GM12878 (cell line): ENCODE measurements at regions not wholly inside any gene's neighbourhood (a gene's known extent, or its start where the extent isn't known, plus 50 kb on each side); places are given as distances from the start of the nearest gene placed in this dataset.

ENCODE experiments used
- CBFB ChIP-seq: IDR thresholded peaks from 2 replicates; pipeline ENCODE4 v1.6.1; 2016; ENCODE audit warnings: antibody characterized with exemption, low read depth
- JUND ChIP-seq: IDR thresholded peaks from 2 replicates; pipeline ENCODE4 v1.6.1; 2012; ENCODE audit warnings: low read depth, mild to moderate bottlenecking, low read length, improper control_type of control experiment, moderate library complexity
- MYC ChIP-seq: IDR thresholded peaks from 2 replicates; pipeline ENCODE4 v1.6.1; 2011; ENCODE audit warnings: mild to moderate bottlenecking, low read length, moderate library complexity, inconsistent platforms; ENCODE audit not compliant: insufficient read depth, insufficient replicate concordance, insufficient read length, severe bottlenecking
- NFIC ChIP-seq: IDR thresholded peaks from 2 replicates; pipeline ENCODE4 v1.6.1; 2012; ENCODE audit warnings: low read depth, mild to moderate bottlenecking, inconsistent platforms, low read length, moderate library complexity
- SUZ12 ChIP-seq: fragments of 200-600 bp; sonication (generic); IDR thresholded peaks from one replicate; pipeline ENCODE4 v1.6.1; 2018; ENCODE audit warnings: antibody characterized with exemption, mild to moderate bottlenecking; ENCODE audit not compliant: unreplicated experiment
- TARDBP ChIP-seq: IDR thresholded peaks from 2 replicates; pipeline ENCODE4 v1.6.1; 2016; ENCODE audit warnings: borderline replicate concordance
- TF ChIP-seq, protein P1 (sequence below): fragments of 450-650 bp; formaldehyde crosslinking; IDR thresholded peaks from 2 replicates; pipeline ENCODE4 v1.4.0; 2022; ENCODE audit warnings: mild to moderate bottlenecking, moderate library complexity
- TF ChIP-seq, protein P2 (sequence below): fragments of 450-650 bp; IDR thresholded peaks from 2 replicates; pipeline ENCODE4 v1.6.1; 2017; ENCODE audit warnings: mild to moderate bottlenecking, moderate library complexity

DNA sequence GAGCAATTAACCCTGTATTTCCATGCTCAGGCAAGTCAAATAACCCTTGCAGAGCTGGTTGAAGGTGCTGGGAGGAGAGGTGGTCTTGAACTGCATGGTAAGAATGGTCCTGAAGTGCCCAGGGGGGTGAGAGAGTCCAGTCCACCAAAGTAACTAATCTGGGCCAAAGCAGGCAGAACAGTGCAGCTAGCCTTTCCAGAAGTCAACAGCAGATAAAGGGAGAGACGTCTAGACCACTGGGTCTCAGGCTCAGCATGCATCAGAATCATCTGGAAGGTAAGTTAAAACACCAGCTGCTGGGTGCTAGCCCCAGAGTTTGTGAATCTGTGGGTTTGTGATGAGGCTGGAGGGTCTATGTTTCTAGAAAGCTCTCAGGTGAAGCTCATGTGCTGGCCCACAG is 232.3 kb upstream of the ECI2 start (continued):
- TF ChIP-seq TARDBP (no peak), NFIC (no peak), JUND (no peak), MYC (no peak), CBFB (no peak), SUZ12 (no peak)
- TF ChIP-seq, protein P1, sequence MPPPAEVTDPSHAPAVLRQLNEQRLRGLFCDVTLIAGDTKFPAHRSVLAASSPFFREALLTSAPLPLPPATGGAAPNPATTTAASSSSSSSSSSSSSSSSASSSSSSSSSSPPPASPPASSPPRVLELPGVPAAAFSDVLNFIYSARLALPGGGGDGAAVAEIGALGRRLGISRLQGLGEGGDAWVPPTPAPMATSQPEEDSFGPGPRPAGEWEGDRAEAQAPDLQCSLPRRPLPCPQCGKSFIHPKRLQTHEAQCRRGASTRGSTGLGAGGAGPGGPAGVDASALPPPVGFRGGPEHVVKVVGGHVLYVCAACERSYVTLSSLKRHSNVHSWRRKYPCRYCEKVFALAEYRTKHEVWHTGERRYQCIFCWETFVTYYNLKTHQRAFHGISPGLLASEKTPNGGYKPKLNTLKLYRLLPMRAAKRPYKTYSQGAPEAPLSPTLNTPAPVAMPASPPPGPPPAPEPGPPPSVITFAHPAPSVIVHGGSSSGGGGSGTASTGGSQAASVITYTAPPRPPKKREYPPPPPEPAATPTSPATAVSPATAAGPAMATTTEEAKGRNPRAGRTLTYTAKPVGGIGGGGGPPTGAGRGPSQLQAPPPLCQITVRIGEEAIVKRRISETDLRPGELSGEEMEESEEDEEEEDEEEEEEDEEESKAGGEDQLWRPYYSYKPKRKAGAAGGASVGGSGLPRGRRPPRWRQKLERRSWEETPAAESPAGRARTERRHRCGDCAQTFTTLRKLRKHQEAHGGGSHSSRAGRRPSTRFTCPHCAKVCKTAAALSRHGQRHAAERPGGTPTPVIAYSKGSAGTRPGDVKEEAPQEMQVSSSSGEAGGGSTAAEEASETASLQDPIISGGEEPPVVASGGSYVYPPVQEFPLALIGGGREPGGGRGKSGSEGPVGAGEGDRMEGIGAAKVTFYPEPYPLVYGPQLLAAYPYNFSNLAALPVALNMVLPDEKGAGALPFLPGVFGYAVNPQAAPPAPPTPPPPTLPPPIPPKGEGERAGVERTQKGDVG: no peak
- TF ChIP-seq, protein P2, sequence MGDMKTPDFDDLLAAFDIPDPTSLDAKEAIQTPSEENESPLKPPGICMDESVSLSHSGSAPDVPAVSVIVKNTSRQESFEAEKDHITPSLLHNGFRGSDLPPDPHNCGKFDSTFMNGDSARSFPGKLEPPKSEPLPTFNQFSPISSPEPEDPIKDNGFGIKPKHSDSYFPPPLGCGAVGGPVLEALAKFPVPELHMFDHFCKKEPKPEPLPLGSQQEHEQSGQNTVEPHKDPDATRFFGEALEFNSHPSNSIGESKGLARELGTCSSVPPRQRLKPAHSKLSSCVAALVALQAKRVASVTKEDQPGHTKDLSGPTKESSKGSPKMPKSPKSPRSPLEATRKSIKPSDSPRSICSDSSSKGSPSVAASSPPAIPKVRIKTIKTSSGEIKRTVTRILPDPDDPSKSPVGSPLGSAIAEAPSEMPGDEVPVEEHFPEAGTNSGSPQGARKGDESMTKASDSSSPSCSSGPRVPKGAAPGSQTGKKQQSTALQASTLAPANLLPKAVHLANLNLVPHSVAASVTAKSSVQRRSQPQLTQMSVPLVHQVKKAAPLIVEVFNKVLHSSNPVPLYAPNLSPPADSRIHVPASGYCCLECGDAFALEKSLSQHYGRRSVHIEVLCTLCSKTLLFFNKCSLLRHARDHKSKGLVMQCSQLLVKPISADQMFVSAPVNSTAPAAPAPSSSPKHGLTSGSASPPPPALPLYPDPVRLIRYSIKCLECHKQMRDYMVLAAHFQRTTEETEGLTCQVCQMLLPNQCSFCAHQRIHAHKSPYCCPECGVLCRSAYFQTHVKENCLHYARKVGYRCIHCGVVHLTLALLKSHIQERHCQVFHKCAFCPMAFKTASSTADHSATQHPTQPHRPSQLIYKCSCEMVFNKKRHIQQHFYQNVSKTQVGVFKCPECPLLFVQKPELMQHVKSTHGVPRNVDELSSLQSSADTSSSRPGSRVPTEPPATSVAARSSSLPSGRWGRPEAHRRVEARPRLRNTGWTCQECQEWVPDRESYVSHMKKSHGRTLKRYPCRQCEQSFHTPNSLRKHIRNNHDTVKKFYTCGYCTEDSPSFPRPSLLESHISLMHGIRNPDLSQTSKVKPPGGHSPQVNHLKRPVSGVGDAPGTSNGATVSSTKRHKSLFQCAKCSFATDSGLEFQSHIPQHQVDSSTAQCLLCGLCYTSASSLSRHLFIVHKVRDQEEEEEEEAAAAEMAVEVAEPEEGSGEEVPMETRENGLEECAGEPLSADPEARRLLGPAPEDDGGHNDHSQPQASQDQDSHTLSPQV: no peak
